WERI-Rb-1 (cell line): ENCODE measurements at regions not wholly inside any gene's neighbourhood (a gene's known extent, or its start where the extent isn't known, plus 50 kb on each side); places are given as distances from the start of the nearest gene placed in this dataset.
A peak's percentile ranks its signal among the peaks of the same experiment; 100 is the strongest.

Experiments used
- DNase-seq: peaks from one replicate; pipeline ENCODE4 v3.0.0-alpha.2; 2020
- H3K27ac ChIP-seq: fragments of 250-450 bp; sonication (Bioruptor Pico); 2 replicates; pipeline ENCODE4 v1.5.1; 2020; ENCODE audit warnings: mild to moderate bottlenecking, moderate library complexity
- H3K27me3 ChIP-seq: fragments of 250-450 bp; sonication (Bioruptor Pico); 2 replicates; pipeline ENCODE4 v1.5.1; 2021; ENCODE audit warnings: mild to moderate bottlenecking, low read depth, moderate library complexity; ENCODE audit not compliant: insufficient read depth, severe bottlenecking
- H3K36me3 ChIP-seq: fragments of 250-450 bp; sonication (Bioruptor Pico); 2 replicates; pipeline ENCODE4 v1.5.1; 2020; ENCODE audit warnings: mild to moderate bottlenecking, moderate library complexity
- H3K4me3 ChIP-seq: 2 replicates; pipeline ENCODE4 v1.5.1; 2011; ENCODE audit warnings: low read depth, mild to moderate bottlenecking, control low read depth, low read length
- H3K9me3 ChIP-seq: fragments of 250-450 bp; sonication (Bioruptor Pico); 2 replicates; pipeline ENCODE4 v1.5.1; 2021; ENCODE audit warnings: mild to moderate bottlenecking, moderate library complexity; ENCODE audit not compliant: severe bottlenecking
- CTCF ChIP-seq: IDR thresholded peaks from 2 replicates; pipeline ENCODE4 v1.5.1; 2011; ENCODE audit warnings: low read depth, mild to moderate bottlenecking, control low read depth, inconsistent platforms, low read length

- Histone ChIP-seq H3K36me3 (no peaks in the 10 kb centered on the region), H3K4me3 (no peak overlapping the region), H3K27ac (no peak overlapping the region), H3K9me3 (no peaks in the 10 kb centered on the region), H3K27me3 (no peaks in the 10 kb centered on the region)
- no peak for DNase-seq
- no peak for TF ChIP-seq CTCF
These were observed 221.3 kb downstream of the OPA1 start for GRCh38 chr3:193814166-193814892.

DNA sequence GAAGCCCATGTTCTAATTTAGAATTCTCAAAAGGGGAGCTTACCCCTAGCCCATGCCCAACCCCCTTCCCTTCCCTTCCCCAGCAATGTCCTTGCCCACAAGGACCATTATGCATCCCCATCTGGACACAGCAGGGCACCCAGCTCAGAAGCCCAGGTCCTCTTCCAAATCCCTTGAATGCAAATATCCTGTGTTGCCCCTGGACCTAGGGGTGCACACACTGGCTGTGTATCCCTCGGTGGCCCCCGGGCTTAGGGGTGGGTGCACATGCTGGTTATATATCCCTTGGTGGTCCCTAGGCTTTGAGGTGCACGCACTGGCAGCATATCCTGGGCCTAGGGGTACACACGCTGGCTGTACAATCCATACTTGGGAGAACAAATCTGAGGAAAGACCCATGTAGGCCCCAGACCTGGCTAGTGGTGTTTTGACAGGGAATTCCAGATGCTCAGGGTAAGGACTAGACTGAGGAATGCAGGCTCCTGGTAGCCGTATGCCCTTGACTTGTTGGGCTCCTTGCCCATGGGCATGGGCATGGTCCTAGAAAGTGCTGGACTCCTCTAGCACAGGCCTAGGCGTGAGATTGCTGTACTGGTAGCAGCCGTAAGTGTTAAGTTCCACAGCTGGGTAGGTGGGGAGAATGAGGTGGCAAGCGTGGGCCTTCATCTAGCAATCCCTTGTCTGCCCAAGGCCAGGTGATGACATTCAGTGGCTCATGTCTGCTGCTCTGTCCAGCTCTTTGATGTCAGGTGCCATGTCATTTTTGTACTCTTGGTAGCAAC, 222.4 kb downstream of the OPA1 start:
- DNase-seq = no peak
- H3K27ac ChIP-seq = no peak overlapping the region
- H3K36me3 ChIP-seq = no peaks in the 10 kb centered on the region
- no peak for TF ChIP-seq CTCF
- no peaks in the 10 kb centered on the region for H3K9me3 ChIP-seq
- H3K27me3 ChIP-seq = no peaks in the 10 kb centered on the region
- no peak overlapping the region for H3K4me3 ChIP-seq

GRCh38 chr3:193816028-193816395, 223.0 kb downstream of the OPA1 start:
- TF ChIP-seq CTCF = no peak
- Histone ChIP-seq H3K36me3 (no peaks in the 10 kb centered on the region), H3K27me3 (no peaks in the 10 kb centered on the region), H3K4me3 (no peak overlapping the region), H3K27ac (no peak overlapping the region), H3K9me3 (no peaks in the 10 kb centered on the region)
- no peak for DNase-seq

DNA sequence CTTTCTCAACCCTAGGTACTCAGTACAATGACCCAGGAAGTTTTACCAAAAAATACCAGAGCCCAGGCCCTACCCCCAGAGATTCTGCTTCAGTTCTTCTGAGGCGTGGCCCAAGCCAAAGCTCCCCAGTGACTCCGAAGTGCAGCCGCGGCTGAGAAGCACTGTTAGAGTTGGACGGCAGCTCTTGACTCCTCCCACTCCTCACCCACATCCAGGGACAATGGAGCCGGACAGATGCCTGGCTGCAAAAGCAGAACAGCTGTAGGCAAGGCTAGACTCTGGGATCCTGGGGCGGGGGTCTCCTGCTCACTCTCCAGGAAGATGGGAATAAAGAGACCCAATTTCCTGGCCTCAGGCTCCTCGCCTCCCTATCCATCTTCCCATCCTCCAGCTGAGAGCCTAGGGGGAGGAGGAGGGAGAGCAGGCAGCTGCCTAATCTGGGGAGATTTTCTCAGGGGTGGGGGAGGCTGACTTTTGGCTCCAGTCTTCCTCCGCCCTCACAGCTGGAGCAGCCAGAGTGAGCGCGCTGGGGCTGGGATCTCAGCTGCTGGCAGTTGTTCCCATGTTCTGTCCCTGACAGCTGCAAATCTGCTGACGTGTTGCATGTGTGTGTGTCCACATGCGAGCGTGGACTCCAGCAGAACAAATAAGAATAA, 223.8 kb downstream of the OPA1 start:
- Histone ChIP-seq H3K36me3 (no peaks in the 10 kb centered on the region), H3K9me3 (no peaks in the 10 kb centered on the region), H3K27me3 (no peaks in the 10 kb centered on the region), H3K27ac (no peak overlapping the region), H3K4me3 (no peak overlapping the region)
- TF ChIP-seq CTCF = no peak
- DNase-seq = peak; percentile 15

DNA sequence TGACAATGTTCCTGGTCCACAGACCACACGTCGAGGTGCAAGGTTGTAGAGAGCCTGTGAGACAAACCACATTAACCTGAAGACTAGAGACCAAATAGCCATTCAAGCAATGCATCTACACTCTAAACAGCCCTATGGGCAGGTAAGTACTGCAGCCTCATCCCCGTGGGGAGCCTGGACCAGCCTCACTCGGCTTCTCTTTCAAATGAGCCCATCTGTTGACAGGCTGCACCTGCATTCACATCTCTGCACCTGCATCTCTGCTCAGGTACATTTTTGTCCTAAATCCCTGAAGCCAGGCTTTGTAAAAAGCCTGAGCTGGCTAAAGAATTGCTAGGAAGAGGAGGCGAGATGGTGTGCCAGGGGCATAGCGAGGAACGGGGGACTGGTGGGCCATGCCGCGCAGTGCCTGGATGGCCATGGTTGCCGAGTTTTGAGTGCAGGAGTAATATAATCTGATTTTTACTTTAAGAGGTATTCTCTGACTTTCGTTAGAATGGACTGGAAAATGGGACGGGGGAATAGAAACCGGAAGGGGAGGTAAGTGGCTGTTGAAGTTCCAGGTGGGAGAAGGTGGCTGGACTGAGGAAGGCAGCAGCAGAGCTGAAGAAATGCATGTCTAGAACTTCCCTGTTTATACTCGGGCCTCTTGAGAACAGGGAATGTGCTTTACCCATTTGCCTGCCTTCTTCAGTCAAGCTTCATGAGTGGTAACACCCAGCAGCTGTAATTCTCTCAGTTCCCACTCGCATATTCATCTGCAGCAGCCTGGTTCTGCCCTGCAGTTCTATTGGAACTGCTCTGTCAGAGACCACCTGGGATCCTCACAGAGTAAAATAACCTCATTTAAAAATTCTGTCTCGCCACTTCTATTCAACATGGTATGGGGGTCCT, 226.4 kb downstream of the OPA1 start:
- no peak for TF ChIP-seq CTCF
- no peak for DNase-seq
- Histone ChIP-seq H3K36me3 (no peaks in the 10 kb centered on the region), H3K4me3 (no peak overlapping the region), H3K9me3 (no peaks in the 10 kb centered on the region), H3K27me3 (no peaks in the 10 kb centered on the region), H3K27ac (no peak overlapping the region)
